VCaP (cell line): ENCODE measurements at regions not wholly inside any gene's neighbourhood (a gene's known extent, or its start where the extent isn't known, plus 50 kb on each side); places are given as distances from the start of the nearest gene placed in this dataset.

Experiments used
- H3K27ac ChIP-seq: fragments of 450-650 bp; 2 replicates; pipeline ENCODE4 v1.5.1; 2017
- TF ChIP-seq, protein P1 (sequence below): fragments of 450-650 bp; conservative IDR thresholded peaks from 2 replicates; pipeline ENCODE4 v1.5.1; 2017; ENCODE audit warnings: mild to moderate bottlenecking, moderate library complexity

GRCh38 chr3:18127174-18127858, 297.8 kb downstream of the SATB1 start:
- TF ChIP-seq, protein P1, sequence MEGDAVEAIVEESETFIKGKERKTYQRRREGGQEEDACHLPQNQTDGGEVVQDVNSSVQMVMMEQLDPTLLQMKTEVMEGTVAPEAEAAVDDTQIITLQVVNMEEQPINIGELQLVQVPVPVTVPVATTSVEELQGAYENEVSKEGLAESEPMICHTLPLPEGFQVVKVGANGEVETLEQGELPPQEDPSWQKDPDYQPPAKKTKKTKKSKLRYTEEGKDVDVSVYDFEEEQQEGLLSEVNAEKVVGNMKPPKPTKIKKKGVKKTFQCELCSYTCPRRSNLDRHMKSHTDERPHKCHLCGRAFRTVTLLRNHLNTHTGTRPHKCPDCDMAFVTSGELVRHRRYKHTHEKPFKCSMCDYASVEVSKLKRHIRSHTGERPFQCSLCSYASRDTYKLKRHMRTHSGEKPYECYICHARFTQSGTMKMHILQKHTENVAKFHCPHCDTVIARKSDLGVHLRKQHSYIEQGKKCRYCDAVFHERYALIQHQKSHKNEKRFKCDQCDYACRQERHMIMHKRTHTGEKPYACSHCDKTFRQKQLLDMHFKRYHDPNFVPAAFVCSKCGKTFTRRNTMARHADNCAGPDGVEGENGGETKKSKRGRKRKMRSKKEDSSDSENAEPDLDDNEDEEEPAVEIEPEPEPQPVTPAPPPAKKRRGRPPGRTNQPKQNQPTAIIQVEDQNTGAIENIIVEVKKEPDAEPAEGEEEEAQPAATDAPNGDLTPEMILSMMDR = no peak
- peak overlapping the region; percentile 73 for H3K27ac ChIP-seq

- TF ChIP-seq, protein P1 = no peak
- peak overlapping the region; percentile 73 for H3K27ac ChIP-seq
These were observed 298.4 kb downstream of the SATB1 start for GRCh38 chr3:18126772-18127171.

- TF ChIP-seq, protein P1 = no peak
These were observed 300.6 kb downstream of the SATB1 start for GRCh38 chr3:18124501-18124900.

DNA sequence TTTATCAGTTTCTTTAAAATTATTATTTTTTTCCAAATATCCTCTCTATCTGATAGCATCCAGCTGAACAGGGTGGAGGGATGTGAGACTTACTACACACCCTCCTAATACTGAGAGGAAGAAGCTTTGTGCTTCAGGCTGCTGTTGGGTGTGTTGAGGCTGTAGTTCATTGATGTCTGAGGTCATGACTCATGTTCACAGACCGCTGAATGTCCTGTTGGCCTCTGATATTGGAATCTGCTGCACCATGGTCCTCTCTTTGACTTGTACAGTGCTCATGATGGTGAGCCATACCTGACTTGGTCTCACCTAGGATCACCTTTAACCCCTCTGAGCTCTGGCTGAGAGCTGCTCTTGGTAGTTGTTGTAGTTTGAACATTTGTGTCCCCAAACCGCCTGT, 302.9 kb downstream of the SATB1 start:
- H3K27ac ChIP-seq = no peak overlapping the region
- TF ChIP-seq, protein P1 = no peak

More at GRCh38 chr3:18124501-18124900, 300.6 kb downstream of the SATB1 start:
- H3K27ac ChIP-seq = no peak overlapping the region

- no peak overlapping the region for H3K27ac ChIP-seq
- TF ChIP-seq, protein P1 = no peak
These were observed 304.1 kb downstream of the SATB1 start for GRCh38 chr3:18121020-18121419.

DNA sequence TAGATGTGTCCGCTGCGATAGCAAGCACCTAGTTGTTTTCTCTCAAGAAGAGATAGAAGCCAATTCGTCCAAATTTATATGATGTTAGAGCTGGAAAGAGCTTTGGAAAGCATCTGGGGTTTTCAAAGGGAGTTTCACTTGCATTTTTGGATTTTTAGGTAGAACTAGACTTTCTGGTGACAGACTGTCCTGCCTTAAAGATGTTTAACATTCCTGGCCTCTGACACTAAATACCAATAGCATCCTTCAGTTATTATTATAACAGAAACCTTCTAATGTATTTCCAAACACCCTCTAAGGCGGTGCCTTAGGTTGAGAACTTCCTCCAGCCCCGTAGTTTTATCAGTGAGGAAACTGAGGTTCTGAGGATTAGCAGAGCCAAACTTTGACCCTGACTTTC, 305.3 kb downstream of the SATB1 start:
- H3K27ac ChIP-seq = no peak overlapping the region
- TF ChIP-seq, protein P1 = no peak

- H3K27ac ChIP-seq = no peak overlapping the region
- TF ChIP-seq, protein P1 = no peak
These were observed 310.2 kb downstream of the SATB1 start for GRCh38 chr3:18114894-18115293.
